ENCODE measurements at regions not wholly inside any gene's neighbourhood (a gene's known extent, or its start where the extent isn't known, plus 50 kb on each side); places are given as distances from the start of the nearest gene placed in this dataset.
"Not testable (repeated sequence)": the region's sequence is repeated elsewhere in the genome, so short reads cannot be mapped to it uniquely, and the experiment has no call there.

DNA sequence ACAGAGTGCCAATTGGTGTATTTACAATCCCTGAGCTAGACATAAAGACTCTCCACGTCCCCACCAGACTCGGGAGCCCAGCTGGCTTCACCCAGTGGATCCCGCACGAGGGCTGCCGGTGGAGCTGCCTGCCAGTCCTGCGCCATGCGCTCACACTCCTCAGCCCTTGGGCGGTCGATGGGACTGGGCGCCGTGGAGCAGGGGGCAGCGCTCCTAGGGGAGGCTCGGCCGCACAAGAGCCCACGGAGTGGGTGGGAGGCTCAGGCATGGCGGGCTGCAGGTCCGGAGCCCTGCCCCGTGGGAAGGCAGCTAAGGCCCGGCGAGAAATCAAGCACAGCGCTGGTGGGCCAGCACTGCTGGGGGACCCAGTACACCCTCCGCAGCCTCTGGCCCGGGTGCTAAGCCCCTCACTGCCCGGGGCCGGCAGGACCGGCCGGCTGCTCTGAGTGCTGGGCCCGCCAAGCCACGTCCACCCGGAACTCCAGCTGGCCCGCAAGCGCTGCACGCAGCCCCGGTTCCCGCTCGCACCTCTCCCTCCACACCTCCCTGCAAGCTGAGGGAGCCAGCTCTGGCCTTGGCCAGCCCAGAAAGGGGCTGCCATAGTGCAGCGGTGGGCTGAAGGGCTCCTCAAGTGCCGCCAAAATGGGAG lies 759.4 kb downstream of the BRINP3 start:
- not testable (repeated sequence) for DNase-seq

DNA sequence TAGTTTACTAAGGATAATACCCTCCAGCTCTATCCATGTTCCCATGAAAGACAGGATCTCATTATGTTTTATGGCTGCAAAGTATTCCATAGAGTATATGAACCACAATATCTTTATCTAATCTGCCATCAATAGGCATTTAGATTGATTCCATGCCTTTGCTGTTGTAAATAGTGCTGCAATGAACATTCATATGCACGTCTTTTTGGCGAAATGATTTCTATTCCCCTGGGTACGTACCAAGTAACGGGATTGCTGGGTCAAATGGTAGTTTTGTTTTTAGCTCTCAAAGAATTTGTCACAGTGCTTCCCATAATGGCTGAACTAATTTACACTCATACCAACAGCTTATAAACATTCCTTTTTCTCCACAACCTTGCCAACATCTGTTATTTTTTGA lies 750.9 kb downstream of the BRINP3 start:
- no peak for DNase-seq

DNA sequence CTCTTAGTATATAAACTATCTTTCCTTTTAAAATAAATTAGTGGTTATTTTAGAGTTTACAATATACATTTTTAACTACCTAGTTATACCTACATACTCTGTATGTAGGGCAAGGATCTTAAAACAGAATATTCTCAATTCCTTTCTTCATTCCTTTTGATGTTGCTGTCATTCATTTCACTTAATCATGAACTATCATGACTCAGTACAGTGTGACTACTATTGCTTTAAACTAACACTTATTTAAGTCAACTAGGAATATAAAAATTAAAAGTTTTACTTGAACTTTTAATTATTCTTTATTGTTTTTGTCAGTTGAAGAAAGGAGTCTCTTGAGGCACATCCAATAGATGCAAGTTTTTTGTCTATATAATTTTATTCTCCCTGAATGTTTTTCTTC lies 726.4 kb downstream of the BRINP3 start:
- no peak for DNase-seq

DNA sequence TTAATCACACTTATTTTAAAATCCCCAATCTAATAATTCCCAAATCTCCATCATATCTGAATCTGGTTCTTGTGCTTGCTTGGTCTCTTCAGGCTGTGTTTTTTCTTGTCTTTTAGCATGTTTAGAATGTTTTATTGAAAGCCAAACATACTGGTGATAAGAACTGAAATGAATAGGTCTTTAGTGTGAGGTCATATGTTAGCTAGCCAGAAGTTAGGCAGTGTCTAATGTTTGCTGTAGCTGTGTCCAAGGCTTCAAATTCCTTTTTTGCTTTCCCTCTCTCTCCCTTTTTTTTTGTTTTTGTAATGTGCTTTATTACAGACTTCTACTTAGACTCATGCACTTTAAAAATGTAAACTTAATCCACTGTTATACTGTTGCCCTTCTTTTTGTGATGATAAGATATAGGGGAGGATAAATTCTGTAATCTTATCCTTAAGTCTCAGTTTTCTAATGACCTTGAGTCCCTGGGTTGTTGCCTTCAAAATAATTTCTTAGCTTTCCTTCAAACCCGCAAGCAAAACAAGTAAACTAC lies 725.1 kb downstream of the BRINP3 start:
- DNase-seq: no peak

GRCh38 chr1:189755100-189755499 lies 722.6 kb downstream of the BRINP3 start:
- DNase-seq: not testable (repeated sequence)

DNA sequence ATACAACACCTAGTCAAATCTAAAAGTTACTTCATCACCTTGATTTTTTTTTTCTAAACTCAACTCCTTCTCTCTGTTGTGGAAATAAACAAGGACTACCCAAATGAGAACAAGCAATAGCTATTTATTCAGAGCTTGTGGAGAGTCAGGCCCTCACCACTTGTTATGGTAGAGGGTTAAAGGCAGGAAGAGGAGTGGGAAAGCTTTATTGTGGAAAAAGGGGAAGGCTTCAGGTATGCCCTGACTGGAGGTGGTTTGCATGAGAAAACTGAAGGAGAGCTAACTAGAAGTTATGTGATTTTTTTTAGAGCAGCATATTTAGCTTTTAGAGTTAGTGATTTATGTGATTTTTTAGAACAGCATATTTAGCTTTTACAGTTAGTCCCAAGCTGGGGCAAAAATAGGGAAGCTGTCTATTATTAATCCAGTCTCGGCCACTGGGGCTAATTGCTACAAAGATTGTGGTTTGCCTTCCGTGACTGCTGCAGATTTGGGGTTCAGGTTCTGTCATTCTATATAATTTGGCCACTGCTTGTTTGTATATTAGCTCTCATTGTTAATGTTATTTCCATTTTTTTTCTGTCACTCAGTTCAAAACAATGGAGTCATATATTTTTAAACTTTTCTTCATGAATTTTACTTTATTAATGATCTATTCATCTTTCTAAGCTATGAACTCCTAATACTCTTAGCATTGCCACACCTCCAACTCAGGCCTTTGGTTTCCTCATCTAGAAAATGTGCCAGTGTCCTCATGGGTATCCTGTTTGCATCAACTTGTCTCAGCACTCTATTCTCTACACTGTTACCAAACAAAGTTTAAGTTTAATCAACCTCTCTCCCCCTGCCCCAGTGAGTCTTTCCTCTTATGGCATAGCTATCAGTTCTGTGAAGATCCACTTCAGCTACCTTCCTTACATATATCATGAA lies 713.0 kb downstream of the BRINP3 start:
- DNase-seq: no peak

DNA sequence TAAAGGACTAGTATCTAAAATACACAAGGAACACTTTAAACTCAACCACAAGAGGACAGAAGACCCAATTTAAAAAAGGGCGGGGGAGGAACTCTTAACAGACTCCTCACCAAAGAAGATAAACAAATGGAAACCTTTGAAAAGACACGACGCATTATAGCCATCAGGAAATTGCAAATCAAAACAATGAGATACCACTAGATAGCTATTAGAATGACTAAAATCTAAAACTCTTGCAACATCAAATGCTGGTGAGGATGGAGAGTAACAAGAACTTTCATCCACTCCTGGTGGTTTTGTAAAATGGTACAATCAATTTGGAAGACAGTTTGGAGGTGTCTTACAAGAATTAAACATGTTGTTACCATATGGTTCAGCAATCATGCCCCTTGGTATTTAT lies 708.2 kb downstream of the BRINP3 start:
- DNase-seq: no peak

DNA sequence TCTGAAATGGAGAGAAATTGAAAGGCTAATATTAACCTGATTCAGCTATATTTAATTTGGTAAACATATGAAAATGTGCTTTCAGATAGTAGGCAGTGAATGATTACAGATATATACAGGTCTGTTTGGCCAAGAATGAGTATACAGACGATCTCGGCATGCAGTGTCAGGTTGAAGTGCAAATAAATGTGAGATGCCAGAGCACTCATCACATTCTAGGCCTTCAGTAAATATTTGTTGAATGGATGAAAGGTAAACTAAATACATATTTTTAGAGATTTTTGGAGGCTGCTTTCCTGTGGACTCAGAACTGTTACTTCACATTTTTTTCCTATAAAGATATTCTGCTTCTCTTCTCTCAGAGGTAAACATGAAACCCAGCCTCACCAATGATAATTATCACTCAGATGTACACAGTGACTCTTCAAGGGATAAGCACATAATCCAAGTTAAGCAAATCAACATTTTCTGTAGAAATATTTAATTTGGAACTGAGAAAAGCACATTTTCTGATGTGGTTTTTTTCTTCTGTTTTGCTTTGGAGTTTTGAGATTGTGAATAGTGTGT lies 702.9 kb downstream of the BRINP3 start:
- DNase-seq: no peak

GRCh38 chr1:189775343-189775742 lies 702.3 kb downstream of the BRINP3 start:
- no peak for DNase-seq

DNA sequence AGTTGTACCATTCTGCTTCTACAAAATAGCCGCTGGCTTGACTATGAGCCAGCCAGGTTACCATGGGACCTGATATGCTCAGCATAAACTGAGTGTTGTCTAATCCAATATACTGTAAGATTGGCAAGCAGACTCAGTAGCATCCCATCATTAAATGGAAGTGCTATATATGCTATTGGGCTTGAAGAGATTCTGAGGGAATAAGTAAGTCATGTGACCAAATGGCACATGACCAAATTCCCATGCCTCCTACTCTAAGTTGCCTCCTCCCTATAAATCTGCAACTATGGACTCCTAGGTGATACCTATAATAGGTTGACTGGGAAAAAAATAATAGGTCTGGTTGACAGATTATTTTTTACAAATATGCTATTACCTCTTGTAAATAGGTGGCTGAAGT lies 698.6 kb downstream of the BRINP3 start:
- no peak for DNase-seq

DNA sequence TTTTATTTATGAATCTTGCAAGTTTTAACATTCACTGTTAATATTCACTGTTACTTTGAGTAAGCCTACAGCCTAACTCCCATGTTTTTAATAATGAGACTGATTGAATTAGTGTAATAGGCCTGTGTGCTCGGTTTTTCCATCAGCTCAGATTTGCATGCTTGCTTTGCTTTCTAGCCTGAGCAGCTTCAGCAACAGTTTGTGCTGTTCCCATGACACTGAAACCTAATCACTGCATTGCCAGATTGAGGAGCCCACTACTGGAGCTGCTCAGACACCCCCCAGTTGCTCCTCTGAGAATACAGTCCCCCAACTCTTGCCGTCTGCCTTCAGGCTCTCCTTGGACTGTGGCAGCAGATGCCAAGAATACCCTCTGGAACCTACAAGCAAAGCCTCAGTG lies 695.4 kb downstream of the BRINP3 start:
- peak; percentile 88 for DNase-seq

DNA sequence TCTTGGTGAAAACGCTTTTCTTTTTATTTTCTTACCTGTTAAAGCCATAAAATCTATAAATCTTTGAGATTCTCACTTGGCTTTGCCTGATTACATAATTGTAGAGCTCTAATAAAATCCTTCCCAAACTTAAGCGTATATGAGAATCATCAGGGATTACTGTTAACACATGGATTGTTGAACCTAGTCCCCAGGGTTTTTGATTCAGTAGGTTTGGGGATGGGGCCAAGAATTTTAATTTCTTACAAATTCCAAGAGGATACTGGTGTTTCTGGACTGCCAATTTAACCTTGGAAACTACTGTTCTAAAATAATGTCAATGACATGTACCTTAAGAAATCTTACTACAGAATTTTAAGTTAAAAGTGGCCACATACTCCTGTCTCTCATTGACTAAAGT lies 694.2 kb downstream of the BRINP3 start:
- DNase-seq: no peak

DNA sequence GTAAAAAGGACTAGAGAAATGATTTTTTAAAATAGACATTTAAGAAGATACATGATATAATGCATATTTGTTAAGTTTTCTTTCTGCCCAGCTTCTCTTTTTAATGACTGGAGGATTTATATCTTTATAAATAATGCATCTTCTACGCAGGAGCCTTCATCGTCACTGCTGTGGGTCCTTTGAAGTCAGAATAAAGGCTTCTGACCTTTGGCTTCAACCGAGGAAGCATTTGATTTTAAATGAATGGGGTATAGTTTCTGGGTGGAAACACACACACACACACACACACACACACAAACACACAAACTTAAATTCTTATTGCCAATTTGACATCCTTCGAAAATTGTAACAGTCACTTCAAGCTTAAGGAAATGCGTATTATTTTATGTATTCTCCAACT lies 690.9 kb downstream of the BRINP3 start:
- DNase-seq: no peak

GRCh38 chr1:189787201-189787600 lies 690.5 kb downstream of the BRINP3 start:
- DNase-seq: no peak

DNA sequence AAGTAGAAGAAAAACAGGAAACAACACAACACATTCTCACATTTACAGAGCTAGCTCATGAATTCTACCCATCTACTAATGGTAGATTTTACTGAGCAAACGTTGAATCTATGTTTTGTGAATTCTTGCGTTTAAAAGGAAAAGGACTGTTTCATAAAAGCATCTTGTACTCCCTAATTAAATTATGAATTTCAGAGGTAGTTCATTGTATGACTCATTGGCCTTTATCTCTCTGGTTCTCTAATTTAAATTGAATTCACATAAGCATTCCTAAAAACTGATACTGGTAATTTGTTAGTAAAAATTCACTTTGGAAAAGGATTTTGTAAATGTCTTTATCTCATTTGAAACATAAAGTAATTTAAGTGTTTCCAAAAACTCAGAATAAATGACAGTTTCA lies 687.3 kb downstream of the BRINP3 start:
- DNase-seq: no peak

GRCh38 chr1:189803364-189803763 lies 674.3 kb downstream of the BRINP3 start:
- no peak for DNase-seq

DNA sequence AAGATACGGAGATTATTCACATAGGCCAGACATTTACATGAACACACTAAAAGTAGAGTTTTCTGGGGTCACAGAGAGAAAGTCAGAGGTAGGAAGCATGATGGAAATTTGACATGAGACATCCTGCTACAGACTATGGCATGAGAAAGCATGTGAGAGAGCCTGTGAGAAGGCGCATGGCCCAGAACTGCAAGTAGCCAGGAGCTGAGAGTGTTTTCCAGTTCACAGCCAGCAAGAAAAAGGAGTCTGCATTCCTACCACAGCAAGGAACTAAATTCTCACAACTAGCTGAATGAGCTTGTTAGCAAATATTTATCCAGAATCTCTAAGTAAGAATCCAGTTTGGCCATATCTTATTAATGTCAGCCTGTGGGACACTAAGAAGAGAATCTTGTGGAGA lies 673.3 kb downstream of the BRINP3 start:
- no peak for DNase-seq

DNA sequence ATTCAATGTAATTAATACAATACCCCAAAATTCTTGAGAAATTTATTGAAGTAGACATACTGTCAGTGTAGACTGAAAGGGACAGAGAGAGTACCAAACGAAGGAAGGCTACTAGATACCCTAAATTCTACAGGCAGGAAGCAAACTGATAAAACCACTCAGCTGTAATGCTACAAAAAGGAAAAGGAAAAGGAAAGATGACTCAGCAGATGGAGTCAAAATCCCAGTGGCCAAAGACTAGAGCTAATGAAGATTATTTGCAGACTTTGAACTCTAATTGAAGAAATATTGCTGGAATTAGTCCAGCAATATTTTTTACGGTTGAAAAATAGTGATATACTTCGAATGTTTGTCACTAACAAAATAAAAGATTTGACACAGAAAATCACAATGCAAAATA lies 671.9 kb downstream of the BRINP3 start:
- no peak for DNase-seq

GRCh38 chr1:189810639-189811038 lies 667.0 kb downstream of the BRINP3 start:
- DNase-seq: not testable (repeated sequence)

DNA sequence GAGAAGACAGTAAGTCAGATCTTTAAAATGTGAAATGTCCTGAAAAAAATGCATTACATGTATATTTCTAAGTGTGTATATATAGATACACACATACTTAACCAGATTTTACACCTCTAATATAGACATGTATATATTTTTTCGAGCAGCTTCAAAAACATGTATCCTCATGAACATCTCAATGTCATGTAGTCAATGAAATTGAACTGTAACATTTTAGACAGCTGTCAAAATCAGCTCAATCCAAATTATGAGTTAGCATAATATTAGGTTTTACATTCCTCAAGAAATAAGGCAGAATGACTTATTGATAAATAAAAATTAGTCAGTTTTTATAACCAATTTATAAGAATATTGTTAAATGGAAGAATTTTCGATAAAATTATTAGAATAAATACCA lies 665.7 kb downstream of the BRINP3 start:
- no peak for DNase-seq

GRCh38 chr1:189816558-189816957 lies 661.1 kb downstream of the BRINP3 start:
- DNase-seq: no peak

DNA sequence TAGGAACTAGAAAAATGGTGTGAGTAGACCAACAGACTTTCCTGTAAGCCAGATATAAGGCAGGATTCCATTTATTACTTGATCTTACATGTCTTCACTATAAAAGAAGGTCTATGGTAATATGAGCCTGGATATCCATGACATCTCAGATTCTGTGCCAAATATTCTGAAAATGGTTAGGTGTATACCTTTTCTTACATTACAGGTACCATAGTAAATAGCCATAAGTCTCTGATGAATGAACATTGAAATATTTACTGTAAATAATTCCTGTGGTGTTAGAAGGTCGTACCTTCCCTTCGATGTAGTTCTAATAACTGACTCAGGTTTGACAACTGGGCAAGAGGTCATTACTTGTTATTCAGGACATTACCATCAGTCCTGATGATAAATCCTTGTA lies 657.9 kb downstream of the BRINP3 start:
- DNase-seq: no peak

- DNase-seq: no peak
Observed at GRCh38 chr1:189821833-189822232, 655.8 kb downstream of the BRINP3 start.

GRCh38 chr1:189834813-189835212 lies 642.9 kb downstream of the BRINP3 start:
- no peak for DNase-seq
